GM23338 (cell line): ENCODE measurements at regions not wholly inside any gene's neighbourhood (a gene's known extent, or its start where the extent isn't known, plus 50 kb on each side); places are given as distances from the start of the nearest gene placed in this dataset.

Source experiments
- ATAC-seq: fragments of 200-7000 bp; cut with Tn5 transposase; 3 replicates; pipeline ENCODE4 v1.9.1; 2020
- DNase-seq: peaks from one replicate; pipeline ENCODE4 v3.0.0-alpha.2; 2015; ENCODE audit warnings: low spot score
- H2AFZ ChIP-seq: fragments of 200-600 bp; sonication (generic); 2 replicates; pipeline ENCODE4 v1.8.0; 2016; ENCODE audit warnings: antibody characterized with exemption, mild to moderate bottlenecking, moderate library complexity
- H3F3A ChIP-seq: fragments of 200-600 bp; sonication (generic); replicated peaks from 2 replicates; pipeline ENCODE4 v1.8.0; 2017; ENCODE audit warnings: antibody characterized with exemption, mixed run types, low read depth
- H3K27ac ChIP-seq: fragments of 200-600 bp; sonication (generic); 2 replicates; pipeline ENCODE4 v1.6.1; 2016; ENCODE audit warnings: low read depth
- H3K27me3 ChIP-seq: fragments of 200-600 bp; sonication (generic); 2 replicates; pipeline ENCODE4 v1.8.0; 2016; ENCODE audit warnings: mild to moderate bottlenecking, mixed run types, moderate library complexity; ENCODE audit not compliant: insufficient read depth
- H3K36me3 ChIP-seq: fragments of 200-600 bp; sonication (generic); 2 replicates; pipeline ENCODE4 v1.8.0; 2016; ENCODE audit warnings: mild to moderate bottlenecking; ENCODE audit not compliant: insufficient read depth
- H3K4me1 ChIP-seq: fragments of 200-600 bp; sonication (generic); 2 replicates; pipeline ENCODE4 v1.8.0; 2016; ENCODE audit warnings: mild to moderate bottlenecking, moderate library complexity; ENCODE audit not compliant: insufficient read depth
- H3K4me2 ChIP-seq: fragments of 200-600 bp; sonication (generic); 2 replicates; pipeline ENCODE4 v1.7.1; 2017; ENCODE audit warnings: mixed run types
- H3K4me3 ChIP-seq: fragments of 200-600 bp; sonication (generic); 2 replicates; pipeline ENCODE4 v1.6.1; 2016; ENCODE audit warnings: mixed run types
- H3K79me2 ChIP-seq: fragments of 200-600 bp; sonication (generic); replicated peaks from 2 replicates; pipeline ENCODE4 v1.8.0; 2017; ENCODE audit warnings: mild to moderate bottlenecking; ENCODE audit not compliant: insufficient read depth
- H3K9me2 ChIP-seq: fragments of 200-600 bp; sonication (generic); 2 replicates; pipeline ENCODE4 v1.8.0; 2017; ENCODE audit not compliant: insufficient read depth
- H4K20me1 ChIP-seq: fragments of 200-600 bp; sonication (generic); replicated peaks from 2 replicates; pipeline ENCODE4 v1.8.0; 2017; ENCODE audit warnings: mild to moderate bottlenecking; ENCODE audit not compliant: insufficient read depth
- H3K27ac Mint-ChIP-seq: 2 replicates; pipeline ENCODE4 v1.8.0; 2020; ENCODE audit warnings: inconsistent platforms, mild to moderate bottlenecking, moderate library complexity, mixed read lengths
- H3K27me3 Mint-ChIP-seq: 3 replicates; pipeline ENCODE4 v1.8.0; 2022; ENCODE audit warnings: low read depth, mild to moderate bottlenecking, moderate library complexity, mixed read lengths, inconsistent platforms; ENCODE audit not compliant: insufficient read depth, poor library complexity
- H3K36me3 Mint-ChIP-seq: 3 replicates; pipeline ENCODE4 v1.8.0; 2021; ENCODE audit warnings: low read depth, mild to moderate bottlenecking, inconsistent platforms, moderate library complexity, mixed read lengths
- H3K4me1 Mint-ChIP-seq: 3 replicates; pipeline ENCODE4 v1.8.0; 2020; ENCODE audit warnings: mild to moderate bottlenecking, inconsistent platforms, mixed read lengths
- H3K4me3 Mint-ChIP-seq: 3 replicates; pipeline ENCODE4 v1.8.0; 2021; ENCODE audit warnings: moderate library complexity, mild to moderate bottlenecking, inconsistent platforms, mixed read lengths
- H3K9me3 Mint-ChIP-seq: 3 replicates; pipeline ENCODE4 v1.8.0; 2020; ENCODE audit warnings: moderate library complexity, mild to moderate bottlenecking, inconsistent platforms, mixed read lengths
- CREB1 ChIP-seq: fragments of 250-450 bp; sonication (Bioruptor Pico); IDR thresholded peaks from 2 replicates; pipeline ENCODE4 v1.5.0; 2020; ENCODE audit warnings: low read depth, mild to moderate bottlenecking, moderate library complexity
- EZH2 ChIP-seq: fragments of 200-600 bp; sonication (generic); IDR thresholded peaks from one replicate; pipeline ENCODE4 v1.8.0; 2017; ENCODE audit warnings: antibody characterized with exemption, mild to moderate bottlenecking, low read depth; ENCODE audit not compliant: unreplicated experiment
- NANOG ChIP-seq: IDR thresholded peaks from 2 replicates; pipeline ENCODE4 v1.6.1; 2016; ENCODE audit warnings: antibody characterized with exemption, borderline replicate concordance
- POLR2AphosphoS5 ChIP-seq: IDR thresholded peaks from 2 replicates; pipeline ENCODE4 v1.6.1; 2016; ENCODE audit warnings: antibody characterized with exemption, low read depth
- REST ChIP-seq: IDR thresholded peaks from one replicate; pipeline ENCODE4 v1.6.1; 2018; ENCODE audit warnings: antibody characterized with exemption; ENCODE audit not compliant: unreplicated experiment
- ZNF114 ChIP-seq: fragments of 250-450 bp; sonication (Bioruptor Pico); IDR thresholded peaks from 2 replicates; pipeline ENCODE4 v1.5.0; 2020; ENCODE audit warnings: mild to moderate bottlenecking, moderate library complexity
- ZNF331 ChIP-seq: fragments of 250-450 bp; sonication (Bioruptor Pico); IDR thresholded peaks from 2 replicates; pipeline ENCODE4 v1.5.0; 2020; ENCODE audit warnings: low read depth, mild to moderate bottlenecking, moderate library complexity
- ZNF462 ChIP-seq: fragments of 250-450 bp; sonication (Bioruptor Pico); IDR thresholded peaks from 2 replicates; pipeline ENCODE4 v1.5.0; 2020; ENCODE audit warnings: mild to moderate bottlenecking, moderate library complexity

DNA sequence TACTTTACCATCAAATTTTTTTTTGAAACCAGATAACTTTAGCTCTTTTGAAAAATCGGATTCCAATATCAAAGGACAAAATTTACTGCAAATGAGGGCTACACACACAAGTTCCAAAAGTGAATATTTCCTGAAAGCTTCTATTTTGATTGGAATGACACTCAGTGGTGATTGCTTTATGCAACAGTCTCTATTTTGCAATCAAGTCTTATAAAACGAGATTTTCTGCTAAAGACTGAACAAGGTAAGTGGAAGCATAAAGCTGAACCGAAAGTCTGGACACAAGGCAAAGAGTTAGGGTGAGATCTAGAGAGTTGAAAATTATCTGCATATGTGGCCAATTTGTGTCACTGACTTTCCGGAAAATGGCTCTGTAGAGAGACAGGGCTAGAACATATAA, 145.0 kb upstream of the OSR1 start (continued):
- TF ChIP-seq NANOG: no peak
- no peak for TF ChIP-seq ZNF331 (CRISPR knock-in tag)
- TF ChIP-seq ZNF462: no peak
- no peak for TF ChIP-seq POLR2AphosphoS5
- TF ChIP-seq CREB1 (CRISPR knock-in tag): no peak
- no peak for TF ChIP-seq ZNF114

GRCh38 chr2:19500126-19500525, 141.7 kb upstream of the OSR1 start:
- DNase-seq (no peak), ATAC-seq (no peak)
- H4K20me1 ChIP-seq: no peaks in the 10 kb centered on the region
- H3K79me2 ChIP-seq: no peaks in the 10 kb centered on the region
- peaks cover 3% of the 10 kb centered on the region for H3K4me1 Mint-ChIP-seq
- no peak overlapping the region for H3K27ac ChIP-seq
- no peaks in the 10 kb centered on the region for H3K4me1 ChIP-seq
- H3K27ac Mint-ChIP-seq: no peak overlapping the region
- no peaks in the 10 kb centered on the region for H3K36me3 Mint-ChIP-seq
- no peak overlapping the region for H2AFZ ChIP-seq
- H3K4me3 ChIP-seq: no peak overlapping the region
- no peaks in the 10 kb centered on the region for H3F3A ChIP-seq
- no peaks in the 10 kb centered on the region for H3K9me3 Mint-ChIP-seq
- H3K36me3 ChIP-seq: no peaks in the 10 kb centered on the region
- H3K4me2 ChIP-seq: no peak overlapping the region
- no peaks in the 10 kb centered on the region for H3K9me2 ChIP-seq
- no peaks in the 10 kb centered on the region for H3K27me3 ChIP-seq
- TF ChIP-seq REST: no peak
- TF ChIP-seq EZH2: no peak
- no peak for TF ChIP-seq POLR2AphosphoS5
- no peak overlapping the region for H3K4me3 Mint-ChIP-seq
- no peaks in the 10 kb centered on the region for H3K27me3 Mint-ChIP-seq
